SK-N-MC (cell line): ENCODE measurements at regions not wholly inside any gene's neighbourhood (a gene's known extent, or its start where the extent isn't known, plus 50 kb on each side); places are given as distances from the start of the nearest gene placed in this dataset.

ENCODE experiments used
- DNase-seq: peaks from one replicate; pipeline ENCODE4 v3.0.0-alpha.2; 2011; ENCODE audit warnings: low read depth, low spot score
- H3K27ac ChIP-seq: fragments of 200-600 bp; sonication (generic); 2 replicates; pipeline ENCODE4 v1.5.1; 2016; ENCODE audit warnings: mixed run types
- H3K36me3 ChIP-seq: fragments of 200-600 bp; sonication (generic); 2 replicates; pipeline ENCODE4 v1.6.1; 2017; ENCODE audit warnings: antibody characterized with exemption, low read length, mixed read lengths; ENCODE audit not compliant: insufficient read depth
- H3K4me3 ChIP-seq: fragments of 200-600 bp; sonication (generic); 2 replicates; pipeline ENCODE4 v1.5.1; 2016
- H3K9ac ChIP-seq: fragments of 200-600 bp; sonication (generic); 2 replicates; pipeline ENCODE4 v1.8.0; 2017; ENCODE audit warnings: mixed run types, mixed read lengths; ENCODE audit not compliant: insufficient read length
- H3K9me3 ChIP-seq: fragments of 200-600 bp; sonication (generic); 2 replicates; pipeline ENCODE4 v1.6.1; 2017; ENCODE audit warnings: low read depth, mild to moderate bottlenecking, antibody characterized with exemption, low read length, moderate library complexity, mixed read lengths
- EZH2 ChIP-seq: fragments of 200-600 bp; sonication (generic); IDR thresholded peaks from one replicate; pipeline ENCODE4 v1.6.1; 2017; ENCODE audit warnings: antibody characterized with exemption
- FOXP2 ChIP-seq: optimal IDR thresholded peaks from 2 replicates; pipeline ENCODE3; 2011; ENCODE audit warnings: mild to moderate bottlenecking, moderate library complexity; ENCODE audit not compliant: insufficient read depth; ENCODE audit errors: extremely low read length, control extremely low read depth
- POLR2AphosphoS5 ChIP-seq: IDR thresholded peaks from 2 replicates; pipeline ENCODE4 v1.6.1; 2012; ENCODE audit warnings: mild to moderate bottlenecking, low read depth, low read length, borderline replicate concordance

- no peaks in the 10 kb centered on the region for H3K9me3 ChIP-seq
- H3K36me3 ChIP-seq: no peaks in the 10 kb centered on the region
- no peak for TF ChIP-seq FOXP2
- no peak for TF ChIP-seq POLR2AphosphoS5
- TF ChIP-seq EZH2: no peak
- no peak overlapping the region for H3K27ac ChIP-seq
- no peak for DNase-seq
- no peak overlapping the region for H3K9ac ChIP-seq
- H3K4me3 ChIP-seq: no peak overlapping the region
Observed at GRCh38 chr2:12261986-12262680, 454.6 kb upstream of the TRIB2 start.

GRCh38 chr2:12262681-12263436, 453.9 kb upstream of the TRIB2 start:
- H3K4me3 ChIP-seq: no peak overlapping the region
- no peak for DNase-seq

GRCh38 chr2:12263730-12264129, 453.0 kb upstream of the TRIB2 start:
- no peaks in the 10 kb centered on the region for H3K9me3 ChIP-seq
- DNase-seq: no peak
- H3K27ac ChIP-seq: no peak overlapping the region
- no peak overlapping the region for H3K9ac ChIP-seq
- TF ChIP-seq FOXP2 (no peak), EZH2 (no peak), POLR2AphosphoS5 (no peak)
- H3K36me3 ChIP-seq: no peaks in the 10 kb centered on the region
- H3K4me3 ChIP-seq: no peak overlapping the region

More at GRCh38 chr2:12262681-12263436, 453.9 kb upstream of the TRIB2 start:
- H3K36me3 ChIP-seq: no peaks in the 10 kb centered on the region
- H3K9me3 ChIP-seq: no peaks in the 10 kb centered on the region
- H3K9ac ChIP-seq: no peak overlapping the region
- TF ChIP-seq POLR2AphosphoS5 (no peak), FOXP2 (no peak), EZH2 (no peak)
- H3K27ac ChIP-seq: no peak overlapping the region

- no peak overlapping the region for H3K9ac ChIP-seq
- H3K4me3 ChIP-seq: no peak overlapping the region
- no peaks in the 10 kb centered on the region for H3K36me3 ChIP-seq
- H3K27ac ChIP-seq: no peak overlapping the region
- TF ChIP-seq POLR2AphosphoS5: no peak
- TF ChIP-seq FOXP2: no peak
- TF ChIP-seq EZH2: no peak
- H3K9me3 ChIP-seq: no peaks in the 10 kb centered on the region
- DNase-seq: no peak
Observed at GRCh38 chr2:12264146-12264545, 452.6 kb upstream of the TRIB2 start.

- no peak for DNase-seq
- Histone ChIP-seq H3K27ac (no peak overlapping the region), H3K9me3 (no peaks in the 10 kb centered on the region), H3K36me3 (no peaks in the 10 kb centered on the region), H3K9ac (no peak overlapping the region), H3K4me3 (no peak overlapping the region)
- TF ChIP-seq EZH2: no peak
- TF ChIP-seq FOXP2: no peak
- no peak for TF ChIP-seq POLR2AphosphoS5
Observed at GRCh38 chr2:12265646-12266045, 451.1 kb upstream of the TRIB2 start.

- no peaks in the 10 kb centered on the region for H3K9me3 ChIP-seq
- H3K4me3 ChIP-seq: no peak overlapping the region
- no peak overlapping the region for H3K27ac ChIP-seq
- no peaks in the 10 kb centered on the region for H3K36me3 ChIP-seq
- TF ChIP-seq FOXP2 (no peak), EZH2 (no peak)
- H3K9ac ChIP-seq: no peak overlapping the region
- no peak for DNase-seq
Observed at GRCh38 chr2:12267042-12267441, 449.7 kb upstream of the TRIB2 start.

- Histone ChIP-seq H3K9me3 (no peaks in the 10 kb centered on the region), H3K27ac (no peak overlapping the region), H3K4me3 (no peak overlapping the region), H3K9ac (no peak overlapping the region), H3K36me3 (no peaks in the 10 kb centered on the region)
- DNase-seq: no peak
- TF ChIP-seq POLR2AphosphoS5 (no peak), EZH2 (no peak), FOXP2 (no peak)
Observed at GRCh38 chr2:12269041-12269972, 447.4 kb upstream of the TRIB2 start.

DNA sequence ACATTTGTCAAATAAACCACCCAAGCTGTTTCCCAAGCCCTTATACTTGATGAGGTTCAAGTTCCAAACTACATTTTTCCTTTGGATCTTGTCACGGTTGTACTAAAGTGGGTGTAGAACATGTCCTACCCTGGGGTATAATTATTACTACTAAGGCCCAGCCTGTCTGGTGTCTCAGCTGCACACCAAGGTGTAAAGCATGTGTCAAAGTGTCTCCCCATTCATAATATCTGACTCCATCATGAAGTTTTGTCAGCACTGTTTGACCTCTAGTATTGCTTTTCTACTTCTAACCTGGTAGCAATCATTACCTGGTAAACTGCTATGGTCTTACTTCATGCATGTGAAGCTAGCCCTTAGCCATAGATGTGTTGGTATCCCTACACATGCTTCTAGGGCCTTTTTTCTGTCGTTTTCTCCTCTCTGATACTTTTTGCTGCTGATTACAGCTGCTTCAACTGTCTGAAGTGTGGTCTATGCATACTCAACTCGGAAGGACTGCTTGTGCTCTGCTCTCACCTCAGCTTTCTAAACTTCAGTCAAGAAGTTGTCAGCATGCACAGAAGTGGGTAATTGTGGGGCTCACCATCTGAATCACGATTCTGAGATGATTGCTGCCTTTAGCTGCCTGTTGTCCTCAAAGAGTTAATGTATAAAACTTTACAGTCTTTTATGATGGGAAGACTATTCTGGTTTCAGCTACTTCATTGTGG, 445.7 kb upstream of the TRIB2 start:
- DNase-seq: no peak
- H3K27ac ChIP-seq: no peak overlapping the region
- H3K9ac ChIP-seq: no peak overlapping the region
- TF ChIP-seq EZH2 (no peak), POLR2AphosphoS5 (no peak)
- no peaks in the 10 kb centered on the region for H3K9me3 ChIP-seq
- H3K4me3 ChIP-seq: no peak overlapping the region
- no peaks in the 10 kb centered on the region for H3K36me3 ChIP-seq
